ENCODE measurements at regions not wholly inside any gene's neighbourhood (a gene's known extent, or its start where the extent isn't known, plus 50 kb on each side); places are given as distances from the start of the nearest gene placed in this dataset.

DNA sequence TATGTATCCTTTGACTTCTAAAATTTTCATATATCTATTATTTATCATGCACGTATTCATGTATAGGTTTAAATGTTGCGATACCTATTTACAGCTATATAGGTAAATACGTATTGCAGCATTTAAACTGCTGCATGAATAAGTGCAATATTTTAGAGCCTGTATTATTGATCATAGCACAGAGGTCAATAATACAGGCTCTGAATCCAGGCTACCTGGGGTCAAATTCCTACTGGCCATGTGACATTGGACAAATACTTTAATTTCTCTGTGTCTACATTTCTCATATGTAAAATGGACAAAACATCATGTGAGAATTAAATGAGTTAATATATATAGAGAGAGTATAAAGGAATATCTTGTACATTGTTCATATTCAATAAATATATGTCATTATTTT, 352.9 kb upstream of the ROBO2 start:
- DNase-seq = no peak
- Histone ChIP-seq H3K4me3 (ENCODE audit: low read depth, low read length) (no peak overlapping the region), H3K9me3 (no peaks in the 10 kb centered on the region), H3K4me1 (peaks cover 17% of the 10 kb centered on the region), H3K36me3 (ENCODE audit: control insufficient read depth, insufficient read depth, low read length) (no peaks in the 10 kb centered on the region), H3K27me3 (replicated peaks; ENCODE audit: control insufficient read depth, insufficient read depth, low read length) (no peaks in the 10 kb centered on the region)
- Mint-ChIP-seq H3K9me3 (ENCODE audit: unreplicated experiment) (peaks cover 10% of the 10 kb centered on the region), H3K27me3 (ENCODE audit: insufficient read depth, unreplicated experiment) (no peaks in the 10 kb centered on the region), H3K4me3 (ENCODE audit: unreplicated experiment) (no peak overlapping the region), H3K27ac (ENCODE audit: unreplicated experiment) (no peak overlapping the region), H3K36me3 (ENCODE audit: insufficient read depth, unreplicated experiment) (no peaks in the 10 kb centered on the region), H3K4me1 (ENCODE audit: low read depth, unreplicated experiment) (peaks cover 9% of the 10 kb centered on the region)
- ChIA-PET POLR2A (no interaction called here), CTCF (no interaction called here)
- TF ChIP-seq, protein P1, sequence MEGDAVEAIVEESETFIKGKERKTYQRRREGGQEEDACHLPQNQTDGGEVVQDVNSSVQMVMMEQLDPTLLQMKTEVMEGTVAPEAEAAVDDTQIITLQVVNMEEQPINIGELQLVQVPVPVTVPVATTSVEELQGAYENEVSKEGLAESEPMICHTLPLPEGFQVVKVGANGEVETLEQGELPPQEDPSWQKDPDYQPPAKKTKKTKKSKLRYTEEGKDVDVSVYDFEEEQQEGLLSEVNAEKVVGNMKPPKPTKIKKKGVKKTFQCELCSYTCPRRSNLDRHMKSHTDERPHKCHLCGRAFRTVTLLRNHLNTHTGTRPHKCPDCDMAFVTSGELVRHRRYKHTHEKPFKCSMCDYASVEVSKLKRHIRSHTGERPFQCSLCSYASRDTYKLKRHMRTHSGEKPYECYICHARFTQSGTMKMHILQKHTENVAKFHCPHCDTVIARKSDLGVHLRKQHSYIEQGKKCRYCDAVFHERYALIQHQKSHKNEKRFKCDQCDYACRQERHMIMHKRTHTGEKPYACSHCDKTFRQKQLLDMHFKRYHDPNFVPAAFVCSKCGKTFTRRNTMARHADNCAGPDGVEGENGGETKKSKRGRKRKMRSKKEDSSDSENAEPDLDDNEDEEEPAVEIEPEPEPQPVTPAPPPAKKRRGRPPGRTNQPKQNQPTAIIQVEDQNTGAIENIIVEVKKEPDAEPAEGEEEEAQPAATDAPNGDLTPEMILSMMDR (IDR thresholded peaks at IDR 0.05; ENCODE audit: insufficient read depth in 1 of 2, low read depth in 1 of 2, low read length in 1 of 2, severe bottlenecking in 1 of 2, unreplicated experiment in 1 of 2) = no peak
- no TSS peak for BruUV-seq (replicated peaks)
- intact Hi-C loops (cut with micrococcal nuclease; ENCODE audit: unreplicated experiment) = loop anchor here (10.0 kb wide), 1 partner anchor 188 kb away; no protein-coding TSS in a partner anchor

DNA sequence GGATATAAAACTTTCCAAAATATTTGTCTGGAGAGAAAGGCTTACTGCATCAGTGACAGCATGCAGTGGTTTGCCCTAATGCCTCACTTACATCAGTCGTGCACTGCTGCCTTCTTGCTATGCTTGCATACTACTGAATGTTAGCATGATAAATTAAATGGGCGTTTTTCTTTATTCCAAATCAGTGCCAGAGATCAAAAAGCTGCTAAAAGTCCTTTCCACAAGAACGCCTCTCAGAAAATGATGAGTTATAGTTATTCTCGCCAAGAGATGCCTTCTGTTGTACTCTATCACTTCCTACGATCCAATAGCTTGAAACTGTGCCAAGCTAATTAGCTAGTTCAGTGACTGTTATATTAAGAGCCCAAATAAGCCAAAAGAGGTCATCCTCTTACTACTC, 345.8 kb upstream of the ROBO2 start:
- Mint-ChIP-seq H3K27ac (ENCODE audit: unreplicated experiment) (no peak overlapping the region), H3K36me3 (ENCODE audit: insufficient read depth, unreplicated experiment) (no peaks in the 10 kb centered on the region), H3K9me3 (ENCODE audit: unreplicated experiment) (peaks cover 10% of the 10 kb centered on the region), H3K4me1 (ENCODE audit: low read depth, unreplicated experiment) (no peaks in the 10 kb centered on the region), H3K27me3 (ENCODE audit: insufficient read depth, unreplicated experiment) (no peaks in the 10 kb centered on the region), H3K4me3 (ENCODE audit: unreplicated experiment) (no peak overlapping the region)
- Histone ChIP-seq H3K27me3 (replicated peaks; ENCODE audit: control insufficient read depth, insufficient read depth, low read length) (no peaks in the 10 kb centered on the region), H3K9me3 (no peaks in the 10 kb centered on the region), H3K36me3 (ENCODE audit: control insufficient read depth, insufficient read depth, low read length) (no peaks in the 10 kb centered on the region), H3K4me1 (no peaks in the 10 kb centered on the region), H3K4me3 (ENCODE audit: low read depth, low read length) (no peak overlapping the region)
- ChIA-PET CTCF (no interaction called here), POLR2A (no interaction called here)
- TF ChIP-seq, protein P1 (IDR thresholded peaks at IDR 0.05; ENCODE audit: insufficient read depth in 1 of 2, low read depth in 1 of 2, low read length in 1 of 2, severe bottlenecking in 1 of 2, unreplicated experiment in 1 of 2) = no peak
- no TSS peak for BruUV-seq (replicated peaks)
- intact Hi-C loops (cut with micrococcal nuclease; ENCODE audit: unreplicated experiment) = no loop called here
- no peak for DNase-seq

DNA sequence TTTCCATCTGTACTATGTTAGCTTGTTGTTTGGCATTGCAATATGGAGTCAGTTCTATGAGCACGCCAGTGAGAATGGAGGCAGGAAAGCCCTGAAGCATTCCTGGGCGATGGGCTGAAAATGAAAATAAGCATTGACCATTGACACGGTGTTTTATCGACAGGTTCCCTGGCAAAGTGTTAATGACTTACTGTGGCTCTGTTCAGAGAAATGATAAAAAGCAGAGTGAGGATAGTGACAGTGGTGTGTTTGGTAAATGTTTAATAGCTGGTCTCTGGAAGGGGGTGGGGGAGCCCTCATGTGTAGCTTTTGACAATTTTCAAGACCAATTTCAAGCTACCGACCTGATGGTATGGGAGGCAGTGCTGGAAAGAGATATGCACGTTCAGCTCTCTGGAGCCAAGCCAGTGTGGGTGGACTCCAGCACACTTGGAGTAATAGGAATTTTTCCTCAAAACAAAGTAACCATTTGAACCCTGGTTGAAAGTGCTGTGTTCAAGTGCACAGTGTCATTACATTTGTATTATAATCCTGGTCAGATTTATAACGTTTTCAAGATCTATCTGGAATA, 341.7 kb upstream of the ROBO2 start:
- DNase-seq = no peak
- Mint-ChIP-seq H3K27ac (ENCODE audit: unreplicated experiment) (no peak overlapping the region), H3K9me3 (ENCODE audit: unreplicated experiment) (no peaks in the 10 kb centered on the region), H3K4me1 (ENCODE audit: low read depth, unreplicated experiment) (no peaks in the 10 kb centered on the region), H3K36me3 (ENCODE audit: insufficient read depth, unreplicated experiment) (no peaks in the 10 kb centered on the region), H3K27me3 (ENCODE audit: insufficient read depth, unreplicated experiment) (no peaks in the 10 kb centered on the region), H3K4me3 (ENCODE audit: unreplicated experiment) (no peak overlapping the region)
- BruUV-seq (replicated peaks) = no TSS peak
- TF ChIP-seq, protein P1 (IDR thresholded peaks at IDR 0.05; ENCODE audit: insufficient read depth in 1 of 2, low read depth in 1 of 2, low read length in 1 of 2, severe bottlenecking in 1 of 2, unreplicated experiment in 1 of 2) = no peak
- Histone ChIP-seq H3K4me1 (no peaks in the 10 kb centered on the region), H3K36me3 (ENCODE audit: control insufficient read depth, insufficient read depth, low read length) (no peaks in the 10 kb centered on the region), H3K4me3 (ENCODE audit: low read depth, low read length) (no peak overlapping the region), H3K27me3 (replicated peaks; ENCODE audit: control insufficient read depth, insufficient read depth, low read length) (no peaks in the 10 kb centered on the region), H3K9me3 (no peaks in the 10 kb centered on the region)
- ChIA-PET CTCF (no interaction called here), POLR2A (no interaction called here)
- intact Hi-C loops (cut with micrococcal nuclease; ENCODE audit: unreplicated experiment) = no loop called here

All from Caco-2 (cell line).